ENCODE measurements at regions not wholly inside any gene's neighbourhood (a gene's known extent, or its start where the extent isn't known, plus 50 kb on each side); places are given as distances from the start of the nearest gene placed in this dataset.
"Not testable (repeated sequence)": the region's sequence is repeated elsewhere in the genome, so short reads cannot be mapped to it uniquely, and the experiment has no call there.

- not testable (repeated sequence) for TF ChIP-seq CTCF (IDR thresholded peaks at IDR 0.05; ENCODE audit: insufficient read depth, low read depth, low read length); EZH2 (IDR thresholded peaks at IDR 0.05; ENCODE audit: insufficient read depth, low read length)
Observed at GRCh38 chr14:105644053-105644435, 117.7 kb downstream of the TMEM121 start.
